Gastroesophageal sphincter (tissue), 3 donors: ENCODE measurements at regions not wholly inside any gene's neighbourhood (a gene's known extent, or its start where the extent isn't known, plus 50 kb on each side); places are given as distances from the start of the nearest gene placed in this dataset.

Experiments used
- CTCF ChIP-seq, 4 experiments: fragments of 200-600 bp in 2 of 4; fragments of 450-650 bp in 2 of 4; sonication (generic) in 1 of 4; IDR thresholded peaks; one replicate each; pipeline ENCODE4 v1.5.1; 2017 to 2019; ENCODE audit warnings: antibody characterized with exemption in 4 of 4, mild to moderate bottlenecking in 2 of 4, moderate library complexity in 2 of 4
- EP300 ChIP-seq: sonication (generic); formaldehyde crosslinking; IDR thresholded peaks from one replicate; pipeline ENCODE4 v1.6.1; 2017; ENCODE audit warnings: antibody characterized with exemption, mild to moderate bottlenecking
- POLR2AphosphoS5 ChIP-seq: sonication (generic); formaldehyde crosslinking; IDR thresholded peaks from one replicate; pipeline ENCODE4 v1.6.1; 2017; ENCODE audit warnings: antibody characterized with exemption

- TF ChIP-seq CTCF (IDR thresholded peaks at IDR 0.05) (no peak), EP300 (no peak), POLR2AphosphoS5 (no peak)
Observed at GRCh38 chr1:60950224-60951063, 131.9 kb upstream of the NFIA start.
